Kidney (tissue), 13 donors: ENCODE measurements at regions not wholly inside any gene's neighbourhood (a gene's known extent, or its start where the extent isn't known, plus 50 kb on each side); places are given as distances from the start of the nearest gene placed in this dataset.

Experiments used
- DNase-seq, 5 donors: peaks; one replicate each; pipeline ENCODE4 v3.0.0-alpha.2; 2013 to 2020
- FAIRE-seq: peaks from 2 replicates; lab custom pipeline; 2012; peaks lifted over from hg19 to GRCh38; lab: Jason Lieb, UNC
- H3K27ac ChIP-seq, 2 donors: one replicate each; pipeline ENCODE4 v1.7.0; 2013; ENCODE audit warnings: low read depth in 2 of 2, low read length in 2 of 2, inconsistent platforms in 1 of 2
- H3K27me3 ChIP-seq: one replicate; pipeline ENCODE4 v1.7.1; 2013; ENCODE audit warnings: low read length, inconsistent platforms; ENCODE audit not compliant: control insufficient read depth, insufficient read depth
- H3K36me3 ChIP-seq, 3 donors: one replicate each; pipeline versions ENCODE4 v1.7.0 to v1.7.1; 2013; ENCODE audit warnings: low read length in 3 of 3, control low read depth in 1 of 3, inconsistent platforms in 1 of 3; ENCODE audit not compliant: insufficient read depth in 3 of 3, control insufficient read depth in 2 of 3
- H3K4me1 ChIP-seq, 3 donors: one replicate each; pipeline versions ENCODE4 v1.7.0 to v1.7.1; 2013; ENCODE audit warnings: low read length in 3 of 3, inconsistent platforms in 1 of 3, low read depth in 1 of 3; ENCODE audit not compliant: control insufficient read depth in 2 of 3, insufficient read depth in 2 of 3
- H3K4me3 ChIP-seq, 3 donors: one replicate each; pipeline versions ENCODE4 v1.7.0 to v1.8.1; 2013; ENCODE audit warnings: low read length in 3 of 3, control low read depth in 1 of 3, inconsistent platforms in 1 of 3
- H3K9ac ChIP-seq, 3 donors: one replicate each; pipeline versions ENCODE4 v1.7.0 to v1.7.1; 2013; ENCODE audit warnings: low read length in 3 of 3, control low read depth in 1 of 3, inconsistent platforms in 1 of 3
- H3K9me3 ChIP-seq, 3 donors: one replicate each; pipeline versions ENCODE4 v1.7.0 to v1.7.1; 2013; ENCODE audit warnings: low read length in 3 of 3, control low read depth in 1 of 3, inconsistent platforms in 1 of 3; ENCODE audit not compliant: control insufficient read depth in 2 of 3, insufficient read depth in 1 of 3
- intact Hi-C: fragments of 100-400 bp; cut with DNase I; formaldehyde crosslinking; loops from one replicate; pipeline ENCODE4 v1.11.1; 2022
- TF ChIP-seq, protein P1 (sequence below): IDR thresholded peaks from 3 replicates; pipeline ENCODE4 v1.5.1; 2012; ENCODE audit warnings: mild to moderate bottlenecking, moderate library complexity, borderline replicate concordance; ENCODE audit not compliant: insufficient read depth; ENCODE audit errors: extremely low read depth
- donor health status: control.
- donor health status: control.
- donor health status: control.
- donor health status: control.
- donor health status: control.
- donor health status: DM: yes; HTN: yes; CAD: no.
- donor health status: Normal renal cell carcinoma (clear cell type).

- Histone ChIP-seq H3K27ac (no peak overlapping the region), H3K27me3 (no peaks in the 10 kb centered on the region), H3K4me1 (no peaks in the 10 kb centered on the region), H3K36me3 (no peaks in the 10 kb centered on the region), H3K9me3 (peaks cover 0 to 18% (median 11%) of the 10 kb centered on the region in 3 donors), H3K4me3 (no peak overlapping the region), H3K9ac (no peak overlapping the region)
- TF ChIP-seq, protein P1, sequence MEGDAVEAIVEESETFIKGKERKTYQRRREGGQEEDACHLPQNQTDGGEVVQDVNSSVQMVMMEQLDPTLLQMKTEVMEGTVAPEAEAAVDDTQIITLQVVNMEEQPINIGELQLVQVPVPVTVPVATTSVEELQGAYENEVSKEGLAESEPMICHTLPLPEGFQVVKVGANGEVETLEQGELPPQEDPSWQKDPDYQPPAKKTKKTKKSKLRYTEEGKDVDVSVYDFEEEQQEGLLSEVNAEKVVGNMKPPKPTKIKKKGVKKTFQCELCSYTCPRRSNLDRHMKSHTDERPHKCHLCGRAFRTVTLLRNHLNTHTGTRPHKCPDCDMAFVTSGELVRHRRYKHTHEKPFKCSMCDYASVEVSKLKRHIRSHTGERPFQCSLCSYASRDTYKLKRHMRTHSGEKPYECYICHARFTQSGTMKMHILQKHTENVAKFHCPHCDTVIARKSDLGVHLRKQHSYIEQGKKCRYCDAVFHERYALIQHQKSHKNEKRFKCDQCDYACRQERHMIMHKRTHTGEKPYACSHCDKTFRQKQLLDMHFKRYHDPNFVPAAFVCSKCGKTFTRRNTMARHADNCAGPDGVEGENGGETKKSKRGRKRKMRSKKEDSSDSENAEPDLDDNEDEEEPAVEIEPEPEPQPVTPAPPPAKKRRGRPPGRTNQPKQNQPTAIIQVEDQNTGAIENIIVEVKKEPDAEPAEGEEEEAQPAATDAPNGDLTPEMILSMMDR = no peak
- FAIRE-seq (no peak), DNase-seq (no peak)
- intact Hi-C loops = no loop called here
Observed at GRCh38 chr14:76657404-76657803, 103.9 kb upstream of the VASH1 start.

GRCh38 chr14:76657846-76658245 is 103.4 kb upstream of the VASH1 start:
- Histone ChIP-seq H3K4me1 (no peaks in the 10 kb centered on the region), H3K27ac (no peak overlapping the region), H3K36me3 (no peaks in the 10 kb centered on the region), H3K9ac (no peak overlapping the region), H3K9me3 (peaks cover 0 to 18% (median 11%) of the 10 kb centered on the region in 3 donors), H3K4me3 (no peak overlapping the region), H3K27me3 (no peaks in the 10 kb centered on the region)
- TF ChIP-seq, protein P1 = no peak
- intact Hi-C loops = no loop called here
- FAIRE-seq = no peak
- peak in 3 of 5 donors; percentile 46 to 74 (median 53) for DNase-seq

DNA sequence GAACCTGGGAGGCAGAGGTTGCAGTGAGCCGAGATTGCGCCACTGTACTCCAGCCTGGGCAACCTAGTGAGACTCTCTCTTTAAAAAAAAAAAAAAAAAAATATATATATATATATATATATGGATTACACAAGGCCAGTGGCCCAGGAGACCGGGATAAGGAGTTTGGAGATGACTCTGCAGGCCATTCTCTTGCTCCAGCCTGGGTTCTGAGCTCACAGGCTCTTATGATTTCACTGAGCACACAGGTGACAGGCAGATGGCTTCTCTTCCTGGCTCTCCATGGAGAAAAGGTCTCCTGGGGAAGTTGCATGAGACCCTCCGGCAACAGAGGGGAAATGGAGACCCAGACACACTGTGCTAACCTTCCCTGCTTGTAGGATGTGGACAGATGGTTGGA is 98.7 kb upstream of the VASH1 start:
- no peaks in the 10 kb centered on the region for H3K27me3 ChIP-seq
- H3K36me3 ChIP-seq = no peaks in the 10 kb centered on the region
- peaks cover 0 to 17% (median 10%) of the 10 kb centered on the region in 3 donors for H3K9me3 ChIP-seq
- TF ChIP-seq, protein P1 = no peak
- no peak for DNase-seq
- no peaks in the 10 kb centered on the region for H3K4me1 ChIP-seq
- H3K9ac ChIP-seq = no peak overlapping the region
- intact Hi-C loops = no loop called here
- no peak for FAIRE-seq
- no peak overlapping the region for H3K27ac ChIP-seq
- no peak overlapping the region for H3K4me3 ChIP-seq

DNA sequence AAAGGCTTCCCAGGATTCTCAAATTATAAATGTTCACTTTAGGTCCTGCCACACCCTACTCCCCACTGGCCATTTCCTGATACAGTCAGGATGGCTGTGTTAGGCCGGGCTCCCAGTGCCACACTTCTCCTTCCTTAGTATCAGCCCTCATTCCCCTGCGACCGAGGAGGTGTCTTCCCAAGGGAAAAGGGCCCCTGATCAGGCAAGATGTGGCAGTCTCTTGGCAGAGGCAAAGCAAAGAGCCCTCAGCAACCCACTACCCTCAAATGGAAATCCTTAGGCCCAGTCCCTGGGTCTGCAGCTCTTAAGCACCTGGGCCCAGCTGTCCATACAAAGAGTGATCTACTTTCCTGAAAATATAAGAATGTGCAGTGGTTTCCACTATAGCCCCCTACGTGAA is 96.5 kb upstream of the VASH1 start:
- H3K4me3 ChIP-seq = no peak overlapping the region
- H3K27ac ChIP-seq = no peak overlapping the region
- DNase-seq (no peak), FAIRE-seq (no peak)
- H3K9me3 ChIP-seq = peaks cover 0 to 10% (median 0%) of the 10 kb centered on the region in 3 donors
- no peaks in the 10 kb centered on the region for H3K4me1 ChIP-seq
- no peaks in the 10 kb centered on the region for H3K36me3 ChIP-seq
- no peaks in the 10 kb centered on the region for H3K27me3 ChIP-seq
- H3K9ac ChIP-seq = no peak overlapping the region
- intact Hi-C loops = no loop called here
- TF ChIP-seq, protein P1 = no peak
